Neural cell (in vitro differentiated cells): ENCODE measurements at regions not wholly inside any gene's neighbourhood (a gene's known extent, or its start where the extent isn't known, plus 50 kb on each side); places are given as distances from the start of the nearest gene placed in this dataset.

Source experiments
- H2AFZ ChIP-seq: fragments of 200-600, 300-800 bp; sonication (generic), shearing (Covaris generic); 2 replicates; pipeline ENCODE4 v1.6.0; 2014; ENCODE audit warnings: low read depth, mild to moderate bottlenecking, antibody characterized with exemption, low read length, moderate library complexity
- H3F3A ChIP-seq: fragments of 200-600 bp; shearing (Covaris generic); 2 replicates; pipeline ENCODE4 v1.6.1; 2016; ENCODE audit warnings: mild to moderate bottlenecking, moderate library complexity, mixed read lengths, antibody characterized with exemption, low read length; ENCODE audit not compliant: insufficient read depth, poor library complexity, severe bottlenecking
- H3K27ac ChIP-seq: fragments of 200-600, 300-800 bp; sonication (generic), shearing (Covaris generic); 2 replicates; pipeline ENCODE4 v1.5.1; 2014; ENCODE audit warnings: mild to moderate bottlenecking, low read length, moderate library complexity
- H3K27me3 ChIP-seq: fragments of 300-800, 200-600 bp; sonication (generic), shearing (Covaris generic); 2 replicates; pipeline ENCODE4 v1.6.0; 2014; ENCODE audit warnings: mild to moderate bottlenecking, low read depth, low read length, moderate library complexity; ENCODE audit not compliant: insufficient read depth
- H3K36me3 ChIP-seq: fragments of 300-800, 200-600 bp; sonication (generic), shearing (Covaris generic); 2 replicates; pipeline ENCODE4 v1.5.1; 2014; ENCODE audit warnings: mild to moderate bottlenecking, antibody characterized with exemption, low read length, moderate library complexity; ENCODE audit not compliant: insufficient read depth
- H3K4me2 ChIP-seq: fragments of 300-800, 200-600 bp; sonication (generic), shearing (Covaris generic); 2 replicates; pipeline ENCODE4 v1.6.0; 2014; ENCODE audit warnings: mild to moderate bottlenecking, low read length
- H3K4me3 ChIP-seq: fragments of 300-800, 200-600 bp; sonication (generic), shearing (Covaris generic); 2 replicates; pipeline ENCODE4 v1.5.1; 2014; ENCODE audit warnings: mild to moderate bottlenecking, low read length, moderate library complexity
- H3K79me2 ChIP-seq: fragments of 200-600 bp; shearing (Covaris generic); replicated peaks from 2 replicates; pipeline ENCODE4 v1.6.0; 2014; ENCODE audit warnings: mild to moderate bottlenecking, low read length, moderate library complexity; ENCODE audit not compliant: insufficient read depth
- H3K9ac ChIP-seq: fragments of 300-800, 200-600 bp; sonication (generic), shearing (Covaris generic); 2 replicates; pipeline ENCODE4 v1.6.1; 2016; ENCODE audit warnings: mild to moderate bottlenecking, low read length, mixed read lengths
- H3K9me2 ChIP-seq: fragments of 200-600 bp; shearing (Covaris generic); 2 replicates; pipeline ENCODE4 v1.6.1; 2016; ENCODE audit warnings: mild to moderate bottlenecking, low read length, mixed read lengths; ENCODE audit not compliant: insufficient read depth
- H3K9me3 ChIP-seq: fragments of 200-600, 300-800 bp; sonication (generic), shearing (Covaris generic); 2 replicates; pipeline ENCODE4 v1.6.1; 2016; ENCODE audit warnings: mild to moderate bottlenecking, mixed run types, low read length, moderate library complexity, mixed read lengths
- H4K20me1 ChIP-seq: fragments of 200-600 bp; shearing (Covaris generic); 2 replicates; pipeline ENCODE4 v1.6.1; 2016; ENCODE audit warnings: mild to moderate bottlenecking, mixed run types; ENCODE audit not compliant: insufficient read depth
- CTCF ChIP-seq: fragments of 450-650 bp; IDR thresholded peaks from 2 replicates; pipeline ENCODE4 v1.5.1; 2014; ENCODE audit warnings: antibody characterized with exemption, mild to moderate bottlenecking, moderate library complexity; ENCODE audit not compliant: poor library complexity, severe bottlenecking
- EP300 ChIP-seq: fragments of 450-650 bp; conservative IDR thresholded peaks from 2 replicates; pipeline ENCODE4 v1.6.1; 2014; ENCODE audit warnings: antibody characterized with exemption, mild to moderate bottlenecking, moderate library complexity; ENCODE audit not compliant: poor library complexity, severe bottlenecking
- EZH2 ChIP-seq: fragments of 200-600, 300-800 bp; shearing (Covaris generic), sonication (generic); IDR thresholded peaks from 2 replicates; pipeline ENCODE4 v1.6.1; 2014; ENCODE audit warnings: antibody characterized with exemption, low read length, borderline replicate concordance, mild to moderate bottlenecking; ENCODE audit not compliant: insufficient read depth, poor library complexity, severe bottlenecking
- MXI1 ChIP-seq: fragments of 450-650 bp; conservative IDR thresholded peaks from 2 replicates; pipeline ENCODE4 v1.6.1; 2014; ENCODE audit warnings: antibody characterized with exemption, mild to moderate bottlenecking; ENCODE audit not compliant: poor library complexity, severe bottlenecking
- POLR2AphosphoS5 ChIP-seq: IDR thresholded peaks from 2 replicates; pipeline ENCODE4 v1.6.1; 2012
- RAD21 ChIP-seq: fragments of 450-650 bp; conservative IDR thresholded peaks from 2 replicates; pipeline ENCODE4 v1.6.1; 2014; ENCODE audit warnings: antibody characterized with exemption, mild to moderate bottlenecking, moderate library complexity
- REST ChIP-seq: IDR thresholded peaks from 2 replicates; pipeline ENCODE4 v1.6.1; 2012; ENCODE audit warnings: borderline replicate concordance
- SMC3 ChIP-seq: fragments of 450-650 bp; conservative IDR thresholded peaks from 2 replicates; pipeline ENCODE4 v1.6.1; 2014; ENCODE audit warnings: antibody characterized with exemption, mild to moderate bottlenecking, moderate library complexity; ENCODE audit not compliant: poor library complexity
- TAF1 ChIP-seq: IDR thresholded peaks from 2 replicates; pipeline ENCODE4 v1.6.1; 2012; ENCODE audit warnings: low read depth

- no peak for TF ChIP-seq RAD21
- no peak for TF ChIP-seq REST
- TF ChIP-seq EP300: no peak
- no peak for TF ChIP-seq MXI1
- TF ChIP-seq SMC3: no peak
- TF ChIP-seq CTCF: no peak
- TF ChIP-seq POLR2AphosphoS5: no peak
- TF ChIP-seq EZH2: no peak
- TF ChIP-seq TAF1: no peak
- no peaks in the 10 kb centered on the region for H3K27me3 ChIP-seq
- H3K4me3 ChIP-seq: no peak overlapping the region
- no peaks in the 10 kb centered on the region for H3F3A ChIP-seq
- H3K9me3 ChIP-seq: no peaks in the 10 kb centered on the region
- no peak overlapping the region for H3K27ac ChIP-seq
- no peaks in the 10 kb centered on the region for H3K79me2 ChIP-seq
- H3K4me2 ChIP-seq: no peak overlapping the region
- H3K9me2 ChIP-seq: no peaks in the 10 kb centered on the region
- no peak overlapping the region for H3K9ac ChIP-seq
- H3K36me3 ChIP-seq: no peaks in the 10 kb centered on the region
- H4K20me1 ChIP-seq: no peaks in the 10 kb centered on the region
- no peak overlapping the region for H2AFZ ChIP-seq
These were observed 764.0 kb upstream of the IGFBP3 start for GRCh38 chr7:46685051-46685450.

GRCh38 chr7:46682836-46683624 is 762.0 kb upstream of the IGFBP3 start:
- Histone ChIP-seq H3K36me3 (no peaks in the 10 kb centered on the region), H3K27me3 (no peaks in the 10 kb centered on the region), H3K9me2 (no peaks in the 10 kb centered on the region), H3K4me3 (no peak overlapping the region), H3K9me3 (no peaks in the 10 kb centered on the region), H4K20me1 (no peaks in the 10 kb centered on the region), H3K4me2 (no peak overlapping the region), H3F3A (no peaks in the 10 kb centered on the region), H3K27ac (no peak overlapping the region), H3K79me2 (no peaks in the 10 kb centered on the region), H3K9ac (no peak overlapping the region), H2AFZ (no peak overlapping the region)
- TF ChIP-seq RAD21 (no peak), EP300 (no peak), SMC3 (no peak), POLR2AphosphoS5 (no peak), TAF1 (no peak), REST (no peak), MXI1 (no peak), EZH2 (no peak), CTCF (no peak)
